Neural cell (in vitro differentiated cells): ENCODE measurements at regions not wholly inside any gene's neighbourhood (a gene's known extent, or its start where the extent isn't known, plus 50 kb on each side); places are given as distances from the start of the nearest gene placed in this dataset.

Experiments used
- CTCF ChIP-seq: fragments of 450-650 bp; IDR thresholded peaks from 2 replicates; pipeline ENCODE4 v1.5.1; 2014; ENCODE audit warnings: antibody characterized with exemption, mild to moderate bottlenecking, moderate library complexity; ENCODE audit not compliant: poor library complexity, severe bottlenecking
- EP300 ChIP-seq: fragments of 450-650 bp; conservative IDR thresholded peaks from 2 replicates; pipeline ENCODE4 v1.6.1; 2014; ENCODE audit warnings: antibody characterized with exemption, mild to moderate bottlenecking, moderate library complexity; ENCODE audit not compliant: poor library complexity, severe bottlenecking
- EZH2 ChIP-seq: fragments of 200-600, 300-800 bp; shearing (Covaris generic), sonication (generic); IDR thresholded peaks from 2 replicates; pipeline ENCODE4 v1.6.1; 2014; ENCODE audit warnings: antibody characterized with exemption, low read length, borderline replicate concordance, mild to moderate bottlenecking; ENCODE audit not compliant: insufficient read depth, poor library complexity, severe bottlenecking
- POLR2AphosphoS5 ChIP-seq: IDR thresholded peaks from 2 replicates; pipeline ENCODE4 v1.6.1; 2012
- RAD21 ChIP-seq: fragments of 450-650 bp; conservative IDR thresholded peaks from 2 replicates; pipeline ENCODE4 v1.6.1; 2014; ENCODE audit warnings: antibody characterized with exemption, mild to moderate bottlenecking, moderate library complexity
- SMC3 ChIP-seq: fragments of 450-650 bp; conservative IDR thresholded peaks from 2 replicates; pipeline ENCODE4 v1.6.1; 2014; ENCODE audit warnings: antibody characterized with exemption, mild to moderate bottlenecking, moderate library complexity; ENCODE audit not compliant: poor library complexity
- TAF1 ChIP-seq: IDR thresholded peaks from 2 replicates; pipeline ENCODE4 v1.6.1; 2012; ENCODE audit warnings: low read depth
- TF ChIP-seq, protein P1 (sequence below): IDR thresholded peaks from 2 replicates; pipeline ENCODE4 v1.6.1; 2012; ENCODE audit warnings: borderline replicate concordance

GRCh38 chr5:42876375-42876844, 64.7 kb upstream of the SELENOP start:
- TF ChIP-seq EP300 (no peak), EZH2 (no peak), CTCF (no peak), SMC3 (no peak), TAF1 (no peak), POLR2AphosphoS5 (no peak), RAD21 (no peak)
- TF ChIP-seq, protein P1, sequence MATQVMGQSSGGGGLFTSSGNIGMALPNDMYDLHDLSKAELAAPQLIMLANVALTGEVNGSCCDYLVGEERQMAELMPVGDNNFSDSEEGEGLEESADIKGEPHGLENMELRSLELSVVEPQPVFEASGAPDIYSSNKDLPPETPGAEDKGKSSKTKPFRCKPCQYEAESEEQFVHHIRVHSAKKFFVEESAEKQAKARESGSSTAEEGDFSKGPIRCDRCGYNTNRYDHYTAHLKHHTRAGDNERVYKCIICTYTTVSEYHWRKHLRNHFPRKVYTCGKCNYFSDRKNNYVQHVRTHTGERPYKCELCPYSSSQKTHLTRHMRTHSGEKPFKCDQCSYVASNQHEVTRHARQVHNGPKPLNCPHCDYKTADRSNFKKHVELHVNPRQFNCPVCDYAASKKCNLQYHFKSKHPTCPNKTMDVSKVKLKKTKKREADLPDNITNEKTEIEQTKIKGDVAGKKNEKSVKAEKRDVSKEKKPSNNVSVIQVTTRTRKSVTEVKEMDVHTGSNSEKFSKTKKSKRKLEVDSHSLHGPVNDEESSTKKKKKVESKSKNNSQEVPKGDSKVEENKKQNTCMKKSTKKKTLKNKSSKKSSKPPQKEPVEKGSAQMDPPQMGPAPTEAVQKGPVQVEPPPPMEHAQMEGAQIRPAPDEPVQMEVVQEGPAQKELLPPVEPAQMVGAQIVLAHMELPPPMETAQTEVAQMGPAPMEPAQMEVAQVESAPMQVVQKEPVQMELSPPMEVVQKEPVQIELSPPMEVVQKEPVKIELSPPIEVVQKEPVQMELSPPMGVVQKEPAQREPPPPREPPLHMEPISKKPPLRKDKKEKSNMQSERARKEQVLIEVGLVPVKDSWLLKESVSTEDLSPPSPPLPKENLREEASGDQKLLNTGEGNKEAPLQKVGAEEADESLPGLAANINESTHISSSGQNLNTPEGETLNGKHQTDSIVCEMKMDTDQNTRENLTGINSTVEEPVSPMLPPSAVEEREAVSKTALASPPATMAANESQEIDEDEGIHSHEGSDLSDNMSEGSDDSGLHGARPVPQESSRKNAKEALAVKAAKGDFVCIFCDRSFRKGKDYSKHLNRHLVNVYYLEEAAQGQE: no peak
